GM18520 (cell line): ENCODE measurements at regions not wholly inside any gene's neighbourhood (a gene's known extent, or its start where the extent isn't known, plus 50 kb on each side); places are given as distances from the start of the nearest gene placed in this dataset.

ENCODE experiments used
- ATAC-seq: cut with Tn5 transposase; IDR thresholded peaks from one replicate; pipeline ENCODE4 v1.9.1; 2021; ENCODE audit not compliant: unreplicated experiment

DNA sequence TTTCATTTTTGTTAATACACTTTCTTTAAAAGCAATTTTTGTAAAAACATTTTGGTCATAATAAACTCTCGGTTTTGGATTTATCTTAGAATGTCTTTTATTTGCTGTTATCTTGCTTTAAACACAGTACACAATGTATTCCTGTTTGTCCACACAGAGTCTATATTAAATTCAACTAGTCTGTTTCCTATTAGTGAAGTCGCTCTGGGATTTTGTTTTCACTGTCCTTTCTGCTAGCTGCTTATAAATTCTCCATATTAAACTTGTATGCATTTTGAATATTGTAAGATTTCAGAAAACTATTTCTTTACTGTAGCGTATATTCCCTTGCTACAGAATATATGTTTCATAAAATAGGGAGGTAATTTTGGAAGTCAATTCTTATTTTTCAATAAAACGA, 630.2 kb downstream of the HDGFL1 start:
- no peak for ATAC-seq

- ATAC-seq: no peak
Measured at GRCh38 chr6:23200946-23201345, 631.6 kb downstream of the HDGFL1 start.

DNA sequence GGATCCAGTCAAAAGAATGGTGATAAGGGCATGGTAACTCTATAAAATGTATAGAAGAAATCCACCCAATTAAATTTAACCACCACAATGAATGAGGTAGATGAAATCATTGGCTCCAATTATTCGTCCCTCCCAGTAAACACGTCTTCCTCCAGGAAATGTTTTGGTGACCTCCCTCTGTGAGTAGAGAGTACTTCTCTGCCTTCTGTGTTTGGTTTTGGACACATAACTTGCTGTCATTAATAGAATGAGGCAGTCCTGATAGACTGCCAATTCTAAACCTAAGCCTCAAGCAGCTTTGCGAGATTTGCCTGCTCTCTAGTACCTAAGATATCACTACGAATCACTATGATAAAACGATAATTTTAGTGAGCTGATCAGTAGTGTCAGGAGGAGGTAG, 632.8 kb downstream of the HDGFL1 start:
- ATAC-seq: no peak

GRCh38 chr6:23212398-23212797, 643.0 kb downstream of the HDGFL1 start:
- no peak for ATAC-seq

- no peak for ATAC-seq
Measured at GRCh38 chr6:23213193-23213592, 643.8 kb downstream of the HDGFL1 start.

GRCh38 chr6:23213651-23214050, 644.3 kb downstream of the HDGFL1 start:
- no peak for ATAC-seq

GRCh38 chr6:23218751-23219150, 649.4 kb downstream of the HDGFL1 start:
- no peak for ATAC-seq

GRCh38 chr6:23222724-23223123, 653.4 kb downstream of the HDGFL1 start:
- no peak for ATAC-seq

GRCh38 chr6:23224540-23224939, 655.2 kb downstream of the HDGFL1 start:
- ATAC-seq: no peak

- no peak for ATAC-seq
Measured at GRCh38 chr6:23228439-23229024, 659.2 kb downstream of the HDGFL1 start.

DNA sequence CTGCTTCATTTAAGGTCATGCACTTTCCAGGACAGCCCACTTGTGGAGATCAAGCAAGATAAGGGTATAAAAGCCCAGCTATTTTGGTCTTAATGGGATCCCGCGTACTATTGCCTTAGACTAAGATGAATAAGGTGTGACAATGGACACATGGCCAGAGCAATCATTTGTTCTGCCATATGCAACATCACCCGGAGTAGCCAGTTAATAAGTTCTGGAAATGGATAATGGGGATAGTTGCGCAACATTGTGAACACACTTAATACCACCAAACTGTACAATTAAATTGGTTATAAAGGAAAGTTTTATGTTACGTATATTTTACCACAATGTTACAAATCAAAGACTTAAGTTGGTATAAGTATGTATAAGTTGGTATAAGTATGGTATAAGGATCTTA, 674.5 kb downstream of the HDGFL1 start:
- ATAC-seq: no peak

GRCh38 chr6:23244300-23244699, 674.9 kb downstream of the HDGFL1 start:
- no peak for ATAC-seq

DNA sequence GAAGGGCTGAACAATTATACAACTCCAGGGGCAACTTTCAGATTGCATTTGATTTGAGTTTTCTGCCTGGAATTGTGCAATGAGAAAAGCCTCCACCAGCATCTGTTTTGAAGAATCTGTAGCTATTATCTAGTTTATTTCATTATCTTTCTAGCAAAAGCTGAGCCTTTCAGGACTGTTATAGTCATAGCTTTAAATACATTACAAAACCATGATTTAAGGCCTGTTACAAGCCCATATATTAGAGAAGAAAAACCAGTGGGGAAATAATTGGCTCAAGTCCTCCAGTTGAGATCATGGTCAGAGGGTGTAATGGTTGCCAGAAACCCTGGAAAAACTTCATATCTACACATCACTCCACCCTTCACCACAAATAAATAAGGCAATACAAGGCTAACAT, 676.2 kb downstream of the HDGFL1 start:
- no peak for ATAC-seq

- no peak for ATAC-seq
Measured at GRCh38 chr6:23246896-23247295, 677.5 kb downstream of the HDGFL1 start.

- no peak for ATAC-seq
Measured at GRCh38 chr6:23250556-23250955, 681.2 kb downstream of the HDGFL1 start.

GRCh38 chr6:23262864-23263263, 693.5 kb downstream of the HDGFL1 start:
- ATAC-seq: no peak

DNA sequence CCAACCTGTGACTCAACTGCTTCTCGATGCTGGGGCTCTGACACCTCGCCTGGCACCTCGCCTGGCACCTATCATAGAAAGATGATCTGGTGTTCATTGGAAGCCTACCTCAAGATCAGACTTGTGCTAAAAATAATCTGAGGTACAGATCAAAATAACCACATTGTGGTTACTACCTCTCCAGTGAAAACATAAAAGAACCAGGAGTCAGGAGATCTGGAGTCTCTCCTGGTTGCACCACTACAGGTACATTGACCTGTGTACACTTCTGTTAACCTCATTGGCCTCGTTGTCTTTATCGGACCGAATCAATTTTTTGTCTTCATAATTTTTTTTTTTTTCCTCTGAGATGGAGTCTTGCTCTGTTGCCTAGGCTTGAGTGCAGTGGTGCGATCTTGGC, 695.9 kb downstream of the HDGFL1 start:
- no peak for ATAC-seq

GRCh38 chr6:23266536-23266935, 697.2 kb downstream of the HDGFL1 start:
- ATAC-seq: no peak

DNA sequence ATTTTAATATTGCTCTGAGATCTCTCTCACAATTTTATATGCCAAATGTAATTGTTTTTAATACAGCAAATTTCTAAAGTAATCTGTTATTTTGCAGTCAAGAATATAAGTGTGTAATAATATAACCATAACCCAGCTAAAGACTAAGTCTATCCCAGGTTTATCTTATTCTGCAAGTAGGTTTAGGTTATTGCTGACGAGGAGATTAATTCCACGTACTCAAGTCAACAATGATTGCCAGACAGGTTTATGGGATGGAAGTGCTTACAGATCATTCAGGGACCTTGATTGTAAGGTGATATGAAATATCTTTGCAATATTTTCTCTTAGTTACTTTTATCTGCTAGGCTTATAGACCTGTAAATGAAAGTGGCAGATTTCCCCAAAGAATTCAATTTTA, 698.3 kb downstream of the HDGFL1 start:
- ATAC-seq: no peak

DNA sequence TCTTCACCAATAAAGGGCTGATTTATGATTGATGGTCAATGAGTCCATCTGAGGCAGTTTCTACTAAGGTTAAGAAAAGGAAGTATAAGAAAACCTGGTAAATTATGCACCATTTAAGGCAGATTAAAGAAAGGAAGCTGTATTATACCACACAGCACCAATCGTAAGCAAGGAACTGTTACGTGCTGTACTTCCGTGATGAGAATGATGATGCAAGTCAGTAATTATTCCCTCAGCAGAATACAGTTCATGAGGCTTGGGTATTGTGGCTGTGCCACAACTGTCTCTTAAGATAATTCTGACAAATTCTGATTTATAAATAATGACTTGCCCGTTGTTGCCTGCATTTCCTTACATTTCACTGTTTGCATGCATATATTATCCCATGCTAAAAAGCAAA, 699.0 kb downstream of the HDGFL1 start:
- ATAC-seq: no peak

GRCh38 chr6:23269436-23269835, 700.1 kb downstream of the HDGFL1 start:
- ATAC-seq: no peak

DNA sequence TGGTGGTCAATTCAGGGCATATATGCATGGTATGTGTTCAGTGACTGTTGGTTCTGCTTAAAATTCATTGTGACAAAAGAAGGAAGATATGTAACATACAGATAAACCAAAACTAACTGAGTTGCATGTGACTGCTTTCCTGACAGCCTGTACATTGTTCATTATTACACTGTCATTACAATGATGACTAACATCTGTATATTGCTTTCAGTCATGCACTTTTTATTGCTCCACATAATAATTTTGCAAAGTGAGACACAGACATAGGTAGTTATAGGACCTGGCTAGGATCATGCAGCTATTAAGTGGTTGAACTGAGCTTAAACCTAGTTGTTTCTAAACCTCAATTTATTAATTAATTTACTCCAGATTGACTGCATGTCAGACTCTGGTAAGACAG, 703.2 kb downstream of the HDGFL1 start:
- ATAC-seq: no peak

DNA sequence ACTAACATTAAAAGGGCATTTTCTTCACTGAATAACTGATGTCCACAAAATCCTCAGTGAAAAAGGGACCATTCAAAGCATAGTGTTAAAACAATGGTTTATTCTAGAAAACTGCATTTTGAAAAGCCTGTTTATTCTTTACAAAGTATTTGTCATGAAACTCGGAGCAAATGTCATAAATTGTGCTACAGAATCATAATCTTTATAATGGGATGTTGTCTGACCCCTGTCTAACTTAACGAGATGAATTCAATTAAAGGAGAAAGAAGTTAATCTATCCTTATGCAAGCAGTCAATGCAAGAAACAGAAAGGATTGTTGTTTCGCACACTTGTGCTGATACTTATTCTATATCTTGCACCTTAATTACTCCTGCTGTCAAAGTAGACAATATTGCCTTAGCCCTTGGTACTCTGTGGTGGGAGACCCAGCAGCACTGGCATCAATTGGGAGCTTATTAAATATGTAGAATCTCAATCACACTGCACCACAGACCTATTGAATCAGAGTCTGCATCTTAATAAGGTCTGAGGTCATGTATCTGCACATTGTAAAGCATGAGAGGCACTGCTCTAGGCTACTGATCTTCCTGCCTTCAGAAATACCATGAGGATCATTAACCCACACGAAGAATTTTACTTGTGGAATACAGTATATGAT, 708.3 kb downstream of the HDGFL1 start:
- ATAC-seq: no peak
